A549 (cell line): ENCODE measurements at regions not wholly inside any gene's neighbourhood (a gene's known extent, or its start where the extent isn't known, plus 50 kb on each side); places are given as distances from the start of the nearest gene placed in this dataset.

Source experiments
- HDAC2 ChIP-seq: fragments of 200-600 bp; sonication (generic); IDR thresholded peaks from 2 replicates; pipeline ENCODE4 v1.6.1; 2016
- HOXA7 ChIP-seq: fragments of 250-450 bp; sonication (Bioruptor Pico); IDR thresholded peaks from 2 replicates; pipeline ENCODE4 v1.5.0; 2020; ENCODE audit warnings: mild to moderate bottlenecking, moderate library complexity
- MAFK ChIP-seq: fragments of 450-650 bp; IDR thresholded peaks from 2 replicates; pipeline ENCODE4 v1.6.1; 2014; ENCODE audit not compliant: partially characterized antibody
- NFE2L2 ChIP-seq: fragments of 150-350 bp; conservative IDR thresholded peaks from 2 replicates; pipeline ENCODE4 v1.6.1; 2014; ENCODE audit warnings: low read length
- POLR2A ChIP-seq: IDR thresholded peaks from 2 replicates; pipeline ENCODE4 v1.6.1; 2012; ENCODE audit warnings: mild to moderate bottlenecking, low read length
- TF ChIP-seq, protein P1 (sequence below): fragments of >200 bp; sonication (Bioruptor Twin); formaldehyde crosslinking; IDR thresholded peaks from 3 replicates; pipeline ENCODE4 v1.5.1; 2016
- TF ChIP-seq, protein P2 (sequence below): fragments of 200-600 bp; sonication (generic); IDR thresholded peaks from 2 replicates; pipeline ENCODE4 v1.6.1; 2016; ENCODE audit warnings: antibody characterized with exemption, mild to moderate bottlenecking, moderate library complexity
- TF ChIP-seq, protein P3 (sequence below): IDR thresholded peaks from 2 replicates; pipeline ENCODE4 v1.6.1; 2012; ENCODE audit warnings: low read depth, borderline replicate concordance
- TF ChIP-seq, protein P4 (sequence below): fragments of 450-650 bp; IDR thresholded peaks from 2 replicates; pipeline ENCODE4 v1.6.1; 2014; ENCODE audit warnings: antibody characterized with exemption

DNA sequence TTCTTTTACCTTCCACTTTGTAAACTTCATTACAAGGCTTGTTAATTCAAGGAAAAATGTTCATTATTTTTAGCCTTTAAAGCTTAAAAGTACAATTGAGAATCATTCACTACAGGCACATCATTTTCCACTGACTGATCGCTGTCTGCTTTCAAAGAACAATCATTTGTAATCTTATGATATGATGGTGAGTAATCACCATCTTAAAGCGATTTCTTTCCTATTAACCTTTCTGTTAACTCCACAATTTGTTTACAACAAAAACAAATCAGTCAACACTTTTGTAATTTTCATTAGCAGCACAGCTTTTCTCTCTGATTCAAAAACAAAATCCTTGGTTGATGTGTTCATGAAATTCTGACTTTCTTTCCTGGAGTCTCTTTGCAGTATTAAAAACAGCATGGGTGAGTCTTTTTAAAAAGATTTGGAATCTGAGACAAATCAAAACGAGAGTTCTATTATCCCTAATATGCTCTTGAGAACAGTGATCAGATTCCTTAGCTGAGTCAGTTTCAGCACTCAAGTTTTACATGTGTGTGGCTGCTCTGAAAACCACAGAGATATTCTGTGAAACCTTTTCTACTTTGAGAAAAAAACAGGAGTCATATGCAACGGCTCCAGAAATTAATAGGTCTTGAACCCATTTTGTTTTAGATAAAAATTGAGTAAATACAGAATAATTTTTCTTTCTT is 145.8 kb upstream of the TMPRSS15 start:
- TF ChIP-seq NFE2L2 (no peak), HDAC2 (no peak), MAFK (no peak), HOXA7 (CRISPR knock-in tag) (no peak), POLR2A (no peak)
- TF ChIP-seq, protein P1, sequence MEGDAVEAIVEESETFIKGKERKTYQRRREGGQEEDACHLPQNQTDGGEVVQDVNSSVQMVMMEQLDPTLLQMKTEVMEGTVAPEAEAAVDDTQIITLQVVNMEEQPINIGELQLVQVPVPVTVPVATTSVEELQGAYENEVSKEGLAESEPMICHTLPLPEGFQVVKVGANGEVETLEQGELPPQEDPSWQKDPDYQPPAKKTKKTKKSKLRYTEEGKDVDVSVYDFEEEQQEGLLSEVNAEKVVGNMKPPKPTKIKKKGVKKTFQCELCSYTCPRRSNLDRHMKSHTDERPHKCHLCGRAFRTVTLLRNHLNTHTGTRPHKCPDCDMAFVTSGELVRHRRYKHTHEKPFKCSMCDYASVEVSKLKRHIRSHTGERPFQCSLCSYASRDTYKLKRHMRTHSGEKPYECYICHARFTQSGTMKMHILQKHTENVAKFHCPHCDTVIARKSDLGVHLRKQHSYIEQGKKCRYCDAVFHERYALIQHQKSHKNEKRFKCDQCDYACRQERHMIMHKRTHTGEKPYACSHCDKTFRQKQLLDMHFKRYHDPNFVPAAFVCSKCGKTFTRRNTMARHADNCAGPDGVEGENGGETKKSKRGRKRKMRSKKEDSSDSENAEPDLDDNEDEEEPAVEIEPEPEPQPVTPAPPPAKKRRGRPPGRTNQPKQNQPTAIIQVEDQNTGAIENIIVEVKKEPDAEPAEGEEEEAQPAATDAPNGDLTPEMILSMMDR: no peak
- TF ChIP-seq, protein P2, sequence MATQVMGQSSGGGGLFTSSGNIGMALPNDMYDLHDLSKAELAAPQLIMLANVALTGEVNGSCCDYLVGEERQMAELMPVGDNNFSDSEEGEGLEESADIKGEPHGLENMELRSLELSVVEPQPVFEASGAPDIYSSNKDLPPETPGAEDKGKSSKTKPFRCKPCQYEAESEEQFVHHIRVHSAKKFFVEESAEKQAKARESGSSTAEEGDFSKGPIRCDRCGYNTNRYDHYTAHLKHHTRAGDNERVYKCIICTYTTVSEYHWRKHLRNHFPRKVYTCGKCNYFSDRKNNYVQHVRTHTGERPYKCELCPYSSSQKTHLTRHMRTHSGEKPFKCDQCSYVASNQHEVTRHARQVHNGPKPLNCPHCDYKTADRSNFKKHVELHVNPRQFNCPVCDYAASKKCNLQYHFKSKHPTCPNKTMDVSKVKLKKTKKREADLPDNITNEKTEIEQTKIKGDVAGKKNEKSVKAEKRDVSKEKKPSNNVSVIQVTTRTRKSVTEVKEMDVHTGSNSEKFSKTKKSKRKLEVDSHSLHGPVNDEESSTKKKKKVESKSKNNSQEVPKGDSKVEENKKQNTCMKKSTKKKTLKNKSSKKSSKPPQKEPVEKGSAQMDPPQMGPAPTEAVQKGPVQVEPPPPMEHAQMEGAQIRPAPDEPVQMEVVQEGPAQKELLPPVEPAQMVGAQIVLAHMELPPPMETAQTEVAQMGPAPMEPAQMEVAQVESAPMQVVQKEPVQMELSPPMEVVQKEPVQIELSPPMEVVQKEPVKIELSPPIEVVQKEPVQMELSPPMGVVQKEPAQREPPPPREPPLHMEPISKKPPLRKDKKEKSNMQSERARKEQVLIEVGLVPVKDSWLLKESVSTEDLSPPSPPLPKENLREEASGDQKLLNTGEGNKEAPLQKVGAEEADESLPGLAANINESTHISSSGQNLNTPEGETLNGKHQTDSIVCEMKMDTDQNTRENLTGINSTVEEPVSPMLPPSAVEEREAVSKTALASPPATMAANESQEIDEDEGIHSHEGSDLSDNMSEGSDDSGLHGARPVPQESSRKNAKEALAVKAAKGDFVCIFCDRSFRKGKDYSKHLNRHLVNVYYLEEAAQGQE: no peak
- TF ChIP-seq, protein P3, sequence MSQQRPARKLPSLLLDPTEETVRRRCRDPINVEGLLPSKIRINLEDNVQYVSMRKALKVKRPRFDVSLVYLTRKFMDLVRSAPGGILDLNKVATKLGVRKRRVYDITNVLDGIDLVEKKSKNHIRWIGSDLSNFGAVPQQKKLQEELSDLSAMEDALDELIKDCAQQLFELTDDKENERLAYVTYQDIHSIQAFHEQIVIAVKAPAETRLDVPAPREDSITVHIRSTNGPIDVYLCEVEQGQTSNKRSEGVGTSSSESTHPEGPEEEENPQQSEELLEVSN: no peak
- TF ChIP-seq, protein P4, sequence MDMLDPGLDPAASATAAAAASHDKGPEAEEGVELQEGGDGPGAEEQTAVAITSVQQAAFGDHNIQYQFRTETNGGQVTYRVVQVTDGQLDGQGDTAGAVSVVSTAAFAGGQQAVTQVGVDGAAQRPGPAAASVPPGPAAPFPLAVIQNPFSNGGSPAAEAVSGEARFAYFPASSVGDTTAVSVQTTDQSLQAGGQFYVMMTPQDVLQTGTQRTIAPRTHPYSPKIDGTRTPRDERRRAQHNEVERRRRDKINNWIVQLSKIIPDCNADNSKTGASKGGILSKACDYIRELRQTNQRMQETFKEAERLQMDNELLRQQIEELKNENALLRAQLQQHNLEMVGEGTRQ: no peak
